ENCODE measurements at regions not wholly inside any gene's neighbourhood (a gene's known extent, or its start where the extent isn't known, plus 50 kb on each side); places are given as distances from the start of the nearest gene placed in this dataset.

GRCh38 chr7:124267154-124267553 is 234.3 kb upstream of the TMEM229A start (continued):
- TF ChIP-seq, protein P1, sequence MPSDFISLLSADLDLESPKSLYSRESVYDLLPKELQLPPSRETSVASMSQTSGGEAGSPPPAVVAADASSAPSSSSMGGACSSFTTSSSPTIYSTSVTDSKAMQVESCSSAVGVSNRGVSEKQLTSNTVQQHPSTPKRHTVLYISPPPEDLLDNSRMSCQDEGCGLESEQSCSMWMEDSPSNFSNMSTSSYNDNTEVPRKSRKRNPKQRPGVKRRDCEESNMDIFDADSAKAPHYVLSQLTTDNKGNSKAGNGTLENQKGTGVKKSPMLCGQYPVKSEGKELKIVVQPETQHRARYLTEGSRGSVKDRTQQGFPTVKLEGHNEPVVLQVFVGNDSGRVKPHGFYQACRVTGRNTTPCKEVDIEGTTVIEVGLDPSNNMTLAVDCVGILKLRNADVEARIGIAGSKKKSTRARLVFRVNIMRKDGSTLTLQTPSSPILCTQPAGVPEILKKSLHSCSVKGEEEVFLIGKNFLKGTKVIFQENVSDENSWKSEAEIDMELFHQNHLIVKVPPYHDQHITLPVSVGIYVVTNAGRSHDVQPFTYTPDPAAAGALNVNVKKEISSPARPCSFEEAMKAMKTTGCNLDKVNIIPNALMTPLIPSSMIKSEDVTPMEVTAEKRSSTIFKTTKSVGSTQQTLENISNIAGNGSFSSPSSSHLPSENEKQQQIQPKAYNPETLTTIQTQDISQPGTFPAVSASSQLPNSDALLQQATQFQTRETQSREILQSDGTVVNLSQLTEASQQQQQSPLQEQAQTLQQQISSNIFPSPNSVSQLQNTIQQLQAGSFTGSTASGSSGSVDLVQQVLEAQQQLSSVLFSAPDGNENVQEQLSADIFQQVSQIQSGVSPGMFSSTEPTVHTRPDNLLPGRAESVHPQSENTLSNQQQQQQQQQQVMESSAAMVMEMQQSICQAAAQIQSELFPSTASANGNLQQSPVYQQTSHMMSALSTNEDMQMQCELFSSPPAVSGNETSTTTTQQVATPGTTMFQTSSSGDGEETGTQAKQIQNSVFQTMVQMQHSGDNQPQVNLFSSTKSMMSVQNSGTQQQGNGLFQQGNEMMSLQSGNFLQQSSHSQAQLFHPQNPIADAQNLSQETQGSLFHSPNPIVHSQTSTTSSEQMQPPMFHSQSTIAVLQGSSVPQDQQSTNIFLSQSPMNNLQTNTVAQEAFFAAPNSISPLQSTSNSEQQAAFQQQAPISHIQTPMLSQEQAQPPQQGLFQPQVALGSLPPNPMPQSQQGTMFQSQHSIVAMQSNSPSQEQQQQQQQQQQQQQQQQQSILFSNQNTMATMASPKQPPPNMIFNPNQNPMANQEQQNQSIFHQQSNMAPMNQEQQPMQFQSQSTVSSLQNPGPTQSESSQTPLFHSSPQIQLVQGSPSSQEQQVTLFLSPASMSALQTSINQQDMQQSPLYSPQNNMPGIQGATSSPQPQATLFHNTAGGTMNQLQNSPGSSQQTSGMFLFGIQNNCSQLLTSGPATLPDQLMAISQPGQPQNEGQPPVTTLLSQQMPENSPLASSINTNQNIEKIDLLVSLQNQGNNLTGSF (CRISPR knock-in tag; IDR thresholded peaks at IDR 0.05): no peak
- no peak for TF ChIP-seq MLX (CRISPR knock-in tag; IDR thresholded peaks at IDR 0.05)
- TF ChIP-seq, protein P2, sequence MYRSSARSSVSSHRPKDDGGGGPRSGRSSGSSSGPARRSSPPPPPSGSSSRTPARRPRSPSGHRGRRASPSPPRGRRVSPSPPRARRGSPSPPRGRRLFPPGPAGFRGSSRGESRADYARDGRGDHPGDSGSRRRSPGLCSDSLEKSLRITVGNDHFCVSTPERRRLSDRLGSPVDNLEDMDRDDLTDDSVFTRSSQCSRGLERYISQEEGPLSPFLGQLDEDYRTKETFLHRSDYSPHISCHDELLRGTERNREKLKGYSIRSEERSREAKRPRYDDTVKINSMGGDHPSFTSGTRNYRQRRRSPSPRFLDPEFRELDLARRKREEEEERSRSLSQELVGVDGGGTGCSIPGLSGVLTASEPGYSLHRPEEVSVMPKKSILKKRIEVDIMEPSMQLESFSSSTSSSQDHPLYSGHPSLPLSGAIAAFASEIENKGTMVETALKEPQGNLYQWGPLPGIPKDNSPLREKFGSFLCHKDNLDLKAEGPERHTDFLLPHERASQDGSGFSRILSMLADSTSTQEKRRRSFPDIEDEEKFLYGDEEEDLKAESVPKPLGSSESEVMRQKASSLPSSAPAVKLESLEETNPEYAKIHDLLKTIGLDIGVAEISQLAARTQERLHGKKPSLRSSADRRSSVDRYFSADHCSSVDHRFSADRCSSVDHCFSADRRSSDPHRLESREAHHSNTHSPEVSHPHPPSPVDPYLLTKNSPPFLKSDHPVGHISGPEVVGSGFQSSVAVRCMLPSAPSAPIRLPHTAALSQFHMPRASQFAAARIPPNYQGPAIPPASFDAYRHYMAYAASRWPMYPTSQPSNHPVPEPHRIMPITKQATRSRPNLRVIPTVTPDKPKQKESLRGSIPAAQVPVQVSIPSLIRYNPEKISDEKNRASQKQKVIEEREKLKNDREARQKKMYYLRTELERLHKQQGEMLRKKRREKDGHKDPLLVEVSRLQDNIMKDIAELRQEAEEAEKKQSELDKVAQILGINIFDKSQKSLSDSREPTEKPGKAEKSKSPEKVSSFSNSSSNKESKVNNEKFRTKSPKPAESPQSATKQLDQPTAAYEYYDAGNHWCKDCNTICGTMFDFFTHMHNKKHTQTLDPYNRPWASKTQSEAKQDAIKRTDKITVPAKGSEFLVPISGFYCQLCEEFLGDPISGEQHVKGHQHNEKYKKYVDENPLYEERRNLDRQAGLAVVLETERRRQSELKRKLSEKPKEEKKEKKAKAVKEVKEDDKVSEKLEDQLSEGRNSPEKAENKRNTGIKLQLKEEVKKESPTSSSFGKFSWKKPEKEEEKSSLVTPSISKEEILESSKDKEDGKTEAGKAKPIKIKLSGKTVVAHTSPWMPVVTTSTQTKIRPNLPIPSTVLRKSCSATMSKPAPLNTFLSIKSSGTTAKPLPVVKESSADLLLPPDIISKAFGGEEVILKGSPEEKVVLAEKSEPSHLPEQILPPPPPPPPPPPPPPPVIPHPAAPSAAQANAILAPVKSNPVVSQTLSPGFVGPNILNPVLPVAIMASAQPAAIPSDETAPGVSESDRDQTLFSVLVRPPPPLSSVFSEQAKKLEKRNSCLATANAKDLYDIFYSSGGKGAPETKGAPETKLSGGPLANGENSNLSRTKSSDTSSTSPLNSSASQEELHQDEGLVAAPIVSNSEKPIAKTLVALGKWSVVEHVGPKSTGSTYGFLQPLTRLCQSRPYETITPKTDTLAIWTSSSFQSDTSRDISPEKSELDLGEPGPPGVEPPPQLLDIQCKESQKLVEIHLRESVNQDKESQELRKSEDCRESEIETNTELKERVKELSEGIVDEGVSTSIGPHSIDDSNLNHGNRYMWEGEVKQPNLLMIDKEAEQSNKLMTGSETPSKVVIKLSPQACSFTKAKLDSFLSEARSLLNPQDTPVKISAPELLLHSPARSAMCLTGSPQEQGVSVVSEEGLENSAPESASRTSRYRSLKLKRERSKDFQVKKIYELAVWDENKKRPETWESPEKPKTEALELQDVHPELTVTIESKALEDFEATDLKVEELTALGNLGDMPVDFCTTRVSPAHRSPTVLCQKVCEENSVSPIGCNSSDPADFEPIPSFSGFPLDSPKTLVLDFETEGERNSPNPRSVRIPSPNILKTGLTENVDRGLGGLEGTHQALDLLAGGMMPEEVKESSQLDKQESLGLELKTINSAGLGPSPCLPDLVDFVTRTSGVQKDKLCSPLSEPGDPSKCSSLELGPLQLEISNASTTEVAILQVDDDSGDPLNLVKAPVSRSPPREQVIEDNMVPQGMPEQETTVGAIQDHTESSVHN (CRISPR knock-in tag; IDR thresholded peaks at IDR 0.05): no peak
- TF ChIP-seq ZGPAT (CRISPR knock-in tag; IDR thresholded peaks at IDR 0.05): no peak
- no peak for TF ChIP-seq NFKBIZ (CRISPR knock-in tag; IDR thresholded peaks at IDR 0.05)
- TF ChIP-seq NR2C2 (CRISPR knock-in tag; IDR thresholded peaks at IDR 0.05; ENCODE audit: borderline replicate concordance): no peak
- TF ChIP-seq STAT5B (CRISPR knock-in tag; IDR thresholded peaks at IDR 0.05): no peak
- no peak for TF ChIP-seq CBX2 (IDR thresholded peaks at IDR 0.05; ENCODE audit: low read depth, low read length)
- TF ChIP-seq CBX2 (CRISPR knock-in tag; IDR thresholded peaks at IDR 0.05; ENCODE audit: low read depth): no peak
- no peak for TF ChIP-seq WIZ (CRISPR knock-in tag; IDR thresholded peaks at IDR 0.05)
- TF ChIP-seq MTF1 (CRISPR knock-in tag; IDR thresholded peaks at IDR 0.05): no peak
- no peak for TF ChIP-seq ZNF883 (CRISPR knock-in tag; IDR thresholded peaks at IDR 0.05; ENCODE audit: not compliant biosample characterization)
- TF ChIP-seq ZNF75D (CRISPR knock-in tag; IDR thresholded peaks at IDR 0.05; ENCODE audit: borderline replicate concordance): no peak
